Choroid plexus epithelial cell (primary cell): ENCODE measurements at regions not wholly inside any gene's neighbourhood (a gene's known extent, or its start where the extent isn't known, plus 50 kb on each side); places are given as distances from the start of the nearest gene placed in this dataset.

Source experiments
- DNase-seq: peaks from one replicate; pipeline ENCODE4 v3.0.0-alpha.2; 2010; ENCODE audit warnings: low read depth
- H3K4me3 ChIP-seq: 2 replicates; pipeline ENCODE4 v1.5.1; 2011; ENCODE audit warnings: low read depth, mild to moderate bottlenecking, control low read depth, low read length, moderate library complexity
- CTCF ChIP-seq: conservative IDR thresholded peaks from 2 replicates; pipeline ENCODE4 v1.5.1; 2011; ENCODE audit warnings: low read depth, mild to moderate bottlenecking, control low read depth, inconsistent platforms, low read length, moderate library complexity

- no peak overlapping the region for H3K4me3 ChIP-seq
- TF ChIP-seq CTCF = no peak
- no peak for DNase-seq
Measured at GRCh38 chr11:116650052-116650451, 122.7 kb downstream of the BUD13 start.

- DNase-seq = no peak
- TF ChIP-seq CTCF = no peak
- no peak overlapping the region for H3K4me3 ChIP-seq
Measured at GRCh38 chr11:116649268-116649667, 123.5 kb downstream of the BUD13 start.

- H3K4me3 ChIP-seq = no peak overlapping the region
- TF ChIP-seq CTCF = no peak
- DNase-seq = no peak
Measured at GRCh38 chr11:116648247-116649174, 124.3 kb downstream of the BUD13 start.

GRCh38 chr11:116647305-116648080, 125.3 kb downstream of the BUD13 start:
- H3K4me3 ChIP-seq = no peak overlapping the region
- TF ChIP-seq CTCF = no peak
- DNase-seq = no peak

- no peak overlapping the region for H3K4me3 ChIP-seq
- no peak for TF ChIP-seq CTCF
- no peak for DNase-seq
Measured at GRCh38 chr11:116646191-116646590, 126.6 kb downstream of the BUD13 start.

GRCh38 chr11:116644941-116645305, 127.9 kb downstream of the BUD13 start:
- no peak overlapping the region for H3K4me3 ChIP-seq
- TF ChIP-seq CTCF = no peak
- no peak for DNase-seq
